GM19455 (cell line): ENCODE measurements at regions not wholly inside any gene's neighbourhood (a gene's known extent, or its start where the extent isn't known, plus 50 kb on each side); places are given as distances from the start of the nearest gene placed in this dataset.
"Not testable (repeated sequence)": the region's sequence is repeated elsewhere in the genome, so short reads cannot be mapped to it uniquely, and the experiment has no call there.

Source experiments
- ATAC-seq: cut with Tn5 transposase; IDR thresholded peaks from one replicate; pipeline ENCODE4 v1.9.1; 2021; ENCODE audit not compliant: unreplicated experiment

DNA sequence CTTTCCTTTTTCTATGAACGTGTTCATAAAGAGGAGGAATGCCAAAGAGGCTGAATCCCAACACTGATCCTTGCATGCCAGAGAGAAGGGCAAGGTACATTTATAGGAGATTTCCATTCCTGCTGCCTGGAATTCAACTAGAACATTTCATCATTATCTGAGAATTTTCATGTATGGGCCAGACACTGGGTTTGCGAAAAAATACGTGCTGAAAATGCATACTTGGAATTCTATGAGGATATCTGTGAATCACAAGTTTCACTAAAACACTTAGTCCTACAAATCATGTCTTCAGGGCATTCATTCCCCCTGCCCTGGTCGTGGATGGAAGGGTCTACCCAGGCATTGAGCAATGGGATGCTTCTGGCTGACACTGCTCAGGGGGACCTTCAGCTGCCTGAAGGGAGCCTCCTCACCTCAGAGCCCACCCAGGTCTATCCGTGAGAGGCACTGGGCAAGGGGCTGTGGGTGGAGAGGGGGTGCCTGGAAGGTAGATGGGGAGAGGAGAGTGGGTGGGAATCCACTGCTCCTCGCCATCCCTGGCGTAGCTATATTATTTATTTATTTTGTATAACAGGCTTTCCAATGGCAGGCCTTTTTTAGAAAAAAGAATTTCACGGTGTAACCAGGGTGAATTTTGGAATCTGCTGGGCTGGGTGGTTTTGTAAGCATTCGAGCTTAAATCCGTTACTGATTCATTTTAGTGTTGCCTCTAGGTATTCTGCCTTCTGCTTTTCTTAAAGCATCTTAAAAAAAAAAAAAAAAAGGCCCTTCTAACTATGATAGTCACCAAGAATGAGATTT is 560.6 kb upstream of the ID2 start:
- ATAC-seq = no peak

- no peak for ATAC-seq
Observed at GRCh38 chr2:8121826-8122513, 559.9 kb upstream of the ID2 start.

DNA sequence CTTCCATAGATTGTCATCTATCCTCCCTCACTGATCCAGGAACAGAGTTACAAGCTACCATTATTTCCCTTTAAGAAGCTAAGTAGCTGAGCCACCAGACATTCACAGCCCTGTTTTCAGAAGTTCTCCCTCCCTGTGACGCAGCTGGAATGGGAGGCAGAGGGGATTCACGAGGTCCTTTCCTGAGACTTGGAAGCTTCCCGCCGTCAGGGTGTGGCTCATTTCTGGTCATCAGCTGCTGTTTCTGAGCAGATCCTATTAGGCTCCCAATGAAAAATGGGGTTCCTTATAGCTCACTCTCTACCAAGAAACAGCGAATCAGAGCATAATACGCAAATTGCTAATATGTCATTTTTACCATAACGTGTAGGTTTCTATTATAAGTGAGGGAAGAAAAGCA is 559.3 kb upstream of the ID2 start:
- ATAC-seq = no peak

- ATAC-seq = no peak
Observed at GRCh38 chr2:8123464-8123863, 558.4 kb upstream of the ID2 start.

GRCh38 chr2:8125741-8126711 is 555.8 kb upstream of the ID2 start:
- ATAC-seq = no peak

DNA sequence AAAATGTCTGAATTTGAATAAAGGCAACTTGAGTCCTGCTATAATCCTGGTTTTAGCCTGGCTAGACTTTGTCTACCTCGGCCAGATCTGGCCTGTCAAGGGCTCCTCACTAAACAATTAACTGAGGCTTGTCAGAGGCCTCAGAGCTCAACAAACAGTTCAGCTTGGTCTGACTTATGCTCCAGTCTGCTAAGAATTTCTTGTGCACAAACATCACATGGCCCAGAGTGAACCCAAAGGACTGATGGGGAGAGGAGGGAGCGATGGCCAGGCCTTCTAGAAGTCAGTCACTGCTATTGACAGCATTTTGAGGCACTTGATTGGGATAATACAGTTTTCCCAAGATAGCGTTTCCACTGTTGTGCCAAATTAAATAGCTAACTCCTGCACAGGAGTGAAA is 555.1 kb upstream of the ID2 start:
- no peak for ATAC-seq

DNA sequence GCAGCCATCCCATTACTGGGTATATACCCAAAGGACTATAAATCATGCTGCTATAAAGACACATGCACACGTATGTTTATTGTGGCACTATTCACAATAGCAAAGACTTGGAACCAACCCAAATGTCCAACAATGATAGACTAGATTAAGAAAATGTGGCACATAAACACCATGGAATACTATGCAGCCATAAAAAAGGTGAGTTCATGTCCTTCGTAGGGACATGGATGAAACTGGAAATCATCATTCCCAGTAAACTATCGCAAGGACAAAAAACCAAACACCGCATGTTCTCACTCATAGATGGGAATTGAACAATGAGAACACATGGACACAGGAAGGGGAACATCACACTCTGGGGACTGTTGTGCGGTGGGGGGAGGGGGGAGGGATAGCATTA is 550.4 kb upstream of the ID2 start:
- ATAC-seq = not testable (repeated sequence)

GRCh38 chr2:8132351-8132831 is 549.5 kb upstream of the ID2 start:
- ATAC-seq = no peak

DNA sequence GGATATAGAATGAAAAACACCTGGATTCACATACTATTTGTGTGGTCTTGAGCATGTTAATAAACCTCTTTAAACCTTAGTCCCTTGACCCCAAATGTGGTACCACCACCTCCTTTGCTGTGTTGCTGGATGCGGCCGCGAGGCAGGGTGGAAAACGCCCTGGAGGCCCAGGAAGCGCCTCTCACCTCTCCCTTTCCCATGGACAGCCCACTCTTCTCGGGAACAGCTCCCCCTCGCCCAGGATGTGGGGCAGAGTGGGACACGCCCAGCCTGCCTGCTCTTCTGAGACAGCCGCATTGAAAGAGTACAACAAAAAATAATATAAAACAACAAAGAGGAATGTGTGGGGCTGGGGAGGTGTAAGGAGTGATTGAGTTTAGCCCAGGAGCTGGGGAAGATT is 549.0 kb upstream of the ID2 start:
- no peak for ATAC-seq

GRCh38 chr2:8133363-8133762 is 548.5 kb upstream of the ID2 start:
- no peak for ATAC-seq

DNA sequence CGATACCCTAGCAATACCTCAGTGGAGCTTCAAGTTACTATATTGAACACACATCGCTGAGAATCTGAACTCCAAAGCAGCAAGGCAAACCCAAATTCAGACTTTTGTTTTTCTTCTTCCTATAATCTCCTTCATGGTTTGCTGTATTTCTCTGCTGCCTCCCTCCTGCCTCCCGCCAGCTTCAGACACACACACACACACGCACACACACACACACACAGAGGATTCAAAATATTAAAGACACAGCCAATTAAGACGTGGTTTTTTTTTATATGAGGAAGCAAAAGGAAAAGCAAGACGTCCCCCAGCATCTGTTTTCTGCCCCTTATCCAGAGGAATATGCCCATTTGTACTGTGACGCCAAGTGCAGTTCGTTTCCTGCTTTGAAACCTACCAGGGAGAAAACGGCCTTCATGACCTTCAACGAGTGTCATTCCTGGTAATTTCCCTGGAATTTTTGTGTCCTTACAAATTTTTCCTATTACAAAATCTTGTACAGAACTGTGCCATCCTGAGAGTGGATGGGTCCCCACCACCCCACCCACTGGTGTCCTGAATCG is 547.9 kb upstream of the ID2 start:
- no peak for ATAC-seq

- no peak for ATAC-seq
Observed at GRCh38 chr2:8134473-8134932, 547.4 kb upstream of the ID2 start.

DNA sequence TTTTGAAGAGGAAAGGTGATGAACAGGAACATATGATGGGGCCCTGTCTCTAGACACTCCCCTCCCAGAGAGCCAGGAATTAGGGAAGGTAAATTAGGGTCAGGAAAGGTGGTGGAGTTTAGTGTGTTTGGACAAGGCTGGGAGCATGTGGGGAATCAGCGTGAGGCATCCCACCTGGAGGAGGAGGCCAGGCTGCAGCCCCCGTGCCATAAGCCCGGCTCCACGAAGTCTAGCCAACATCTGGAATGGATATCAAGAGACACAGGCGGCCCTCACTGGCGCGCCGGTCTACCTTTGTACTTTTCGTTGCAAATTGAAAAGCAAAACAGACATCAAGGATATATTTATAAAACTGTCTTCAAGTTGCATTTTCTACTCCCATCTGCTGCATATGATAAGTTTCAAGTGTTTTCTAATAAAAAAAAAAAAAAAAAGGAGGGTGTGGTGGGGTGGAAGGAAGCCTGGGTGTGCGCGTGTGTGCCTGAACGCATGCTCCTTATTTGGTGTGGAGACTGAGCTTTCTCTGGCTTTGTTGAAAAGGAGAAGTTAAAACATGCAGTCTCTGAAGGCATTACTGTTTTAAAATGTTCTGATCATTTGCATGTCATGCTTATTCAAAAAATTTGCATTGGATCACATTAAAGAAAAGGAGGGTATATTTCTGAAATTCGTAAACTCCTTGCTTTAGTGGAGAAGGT is 546.7 kb upstream of the ID2 start:
- ATAC-seq = no peak

- ATAC-seq = no peak
Observed at GRCh38 chr2:8137801-8138200, 544.1 kb upstream of the ID2 start.

DNA sequence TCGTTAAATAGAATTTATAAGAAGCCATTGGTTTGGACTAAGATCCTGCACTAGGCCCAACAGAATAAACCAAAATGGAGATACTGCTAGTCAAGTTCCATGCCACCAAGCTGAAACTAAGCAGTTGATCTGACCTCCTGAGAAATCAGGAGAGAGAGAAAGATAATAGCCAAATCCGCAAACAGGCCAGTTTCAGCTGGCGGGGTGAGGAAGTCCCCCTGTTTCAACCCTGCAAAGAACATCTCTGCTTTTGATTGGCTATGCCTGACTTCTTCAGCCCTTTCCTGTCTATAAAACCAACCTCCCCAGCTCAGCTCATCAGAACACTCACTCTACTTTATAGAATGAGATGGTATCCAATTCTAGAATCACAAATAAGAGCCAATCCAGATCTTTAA is 543.3 kb upstream of the ID2 start:
- ATAC-seq = no peak

GRCh38 chr2:8138923-8139667 is 542.8 kb upstream of the ID2 start:
- ATAC-seq = no peak

- no peak for ATAC-seq
Observed at GRCh38 chr2:8139668-8140200, 542.1 kb upstream of the ID2 start.

DNA sequence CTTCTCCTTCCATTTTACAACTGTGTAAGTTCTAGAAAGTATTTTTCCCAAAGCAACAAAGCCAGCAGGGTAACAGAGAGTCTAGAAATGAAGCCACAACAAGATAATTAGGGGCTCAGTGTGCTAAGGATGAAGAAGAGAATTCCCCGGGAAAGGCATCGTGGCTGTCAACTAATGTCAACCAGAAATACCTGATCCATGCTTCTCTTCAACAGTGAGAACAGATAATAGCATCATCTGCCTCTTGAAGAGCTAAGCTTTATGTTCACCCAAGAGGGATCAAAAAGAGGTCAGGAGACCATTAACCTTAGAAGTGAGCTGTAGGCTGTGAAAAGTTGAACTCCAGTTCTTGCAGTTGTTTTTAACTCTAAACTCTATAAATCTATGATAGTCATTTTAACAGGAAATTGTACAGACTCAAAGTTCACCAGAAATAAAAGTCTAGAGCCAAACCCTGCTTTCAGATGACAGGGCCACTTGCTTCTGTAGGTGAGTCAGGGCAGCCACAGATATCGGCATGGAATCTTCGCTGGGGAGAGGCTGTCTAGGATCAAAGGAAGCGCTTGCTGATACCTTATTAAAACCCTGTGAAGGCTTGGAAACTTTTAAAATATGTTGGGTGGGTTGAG is 540.7 kb upstream of the ID2 start:
- no peak for ATAC-seq

DNA sequence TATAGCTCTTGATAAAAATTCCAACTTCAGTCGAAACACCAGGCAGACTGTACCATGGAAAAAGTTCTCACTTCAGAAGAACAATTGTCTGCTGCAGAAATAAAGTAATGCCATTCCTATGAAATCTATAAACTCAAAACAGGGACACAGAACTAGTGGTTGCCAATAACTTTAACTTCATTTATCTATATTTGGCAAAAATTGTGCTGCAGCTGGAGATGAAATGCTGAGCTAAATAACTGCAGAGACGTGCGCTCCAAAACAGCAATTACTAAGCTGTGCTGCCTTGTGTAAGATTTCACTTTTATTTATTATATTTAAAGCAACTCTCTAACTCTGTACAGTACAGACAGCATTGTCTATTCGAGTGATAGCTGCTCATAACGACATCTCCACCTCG is 540.1 kb upstream of the ID2 start:
- no peak for ATAC-seq
